ENCODE measurements at regions not wholly inside any gene's neighbourhood (a gene's known extent, or its start where the extent isn't known, plus 50 kb on each side); places are given as distances from the start of the nearest gene placed in this dataset.

DNA sequence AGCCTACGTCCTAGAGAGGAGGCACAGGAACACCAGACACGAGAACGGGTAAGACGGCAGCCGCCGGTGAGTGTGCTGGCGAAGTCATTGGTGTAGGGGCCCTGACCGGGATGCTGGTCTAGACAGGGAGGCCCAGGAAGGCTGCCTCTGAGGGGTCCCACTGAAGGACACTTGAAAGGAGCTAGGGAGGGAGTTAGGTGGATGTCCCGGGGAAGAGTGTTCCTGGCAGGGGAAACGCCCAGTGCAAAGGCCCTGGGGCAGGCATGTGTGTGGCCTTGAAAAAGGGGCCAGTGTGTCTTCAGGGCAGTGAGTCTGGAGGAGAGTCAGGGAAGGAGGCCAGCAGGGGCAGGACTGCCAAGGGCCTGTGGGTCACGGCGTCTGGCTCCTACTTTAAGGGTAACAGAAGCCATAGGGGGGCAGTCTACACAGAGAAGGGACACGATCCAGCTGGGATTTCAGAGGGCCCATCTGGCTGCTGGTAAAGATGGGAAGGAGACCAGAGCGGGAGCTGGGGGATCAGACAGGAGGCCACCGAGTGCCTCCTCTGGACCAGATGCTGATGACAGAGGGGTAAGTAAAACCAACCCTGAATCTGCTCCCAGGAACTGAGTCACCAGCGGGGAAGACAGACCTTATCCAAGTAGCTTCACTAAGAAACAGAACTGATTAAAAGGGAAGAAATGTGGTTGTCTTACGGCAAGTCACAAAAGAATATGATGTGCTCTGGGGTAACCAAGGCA, 115.9 kb downstream of the LITAF start:
- TF ChIP-seq CTCF (conservative IDR thresholded peaks at IDR 0.05; ENCODE audit: low read depth, low read length): no peak
- no peak overlapping the region for H3K4me2 ChIP-seq
- no peak overlapping the region for H2AFZ ChIP-seq (ENCODE audit: low read depth)
- no peaks in the 10 kb centered on the region for H3K79me2 ChIP-seq (ENCODE audit: insufficient read depth, low read depth)
- no peak overlapping the region for H3K4me3 ChIP-seq (IDR thresholded peaks at IDR 0.05; ENCODE audit: insufficient read depth, low read depth, low read length)
- H3K9ac ChIP-seq: no peak overlapping the region
- no peaks in the 10 kb centered on the region for H3K4me1 ChIP-seq (ENCODE audit: low read depth, poor library complexity, severe bottlenecking)
- no peaks in the 10 kb centered on the region for H3K36me3 ChIP-seq (ENCODE audit: insufficient read depth)
- no peaks in the 10 kb centered on the region for H4K20me1 ChIP-seq (ENCODE audit: insufficient read depth)
- H3K27me3 ChIP-seq (ENCODE audit: insufficient read depth, low read depth): no peaks in the 10 kb centered on the region
- no peak overlapping the region for H3K27ac ChIP-seq

GRCh38 chr16:11471548-11471947, 115.2 kb downstream of the LITAF start:
- Histone ChIP-seq H3K79me2 (ENCODE audit: insufficient read depth, low read depth) (no peaks in the 10 kb centered on the region), H2AFZ (ENCODE audit: low read depth) (no peak overlapping the region), H4K20me1 (ENCODE audit: insufficient read depth) (no peaks in the 10 kb centered on the region), H3K27me3 (ENCODE audit: insufficient read depth, low read depth) (no peaks in the 10 kb centered on the region), H3K36me3 (ENCODE audit: insufficient read depth) (no peaks in the 10 kb centered on the region), H3K4me1 (ENCODE audit: low read depth, poor library complexity, severe bottlenecking) (no peaks in the 10 kb centered on the region), H3K4me2 (no peak overlapping the region), H3K9ac (no peak overlapping the region), H3K27ac (no peak overlapping the region), H3K4me3 (IDR thresholded peaks at IDR 0.05; ENCODE audit: insufficient read depth, low read depth, low read length) (no peak overlapping the region)
- no peak for TF ChIP-seq CTCF (conservative IDR thresholded peaks at IDR 0.05; ENCODE audit: low read depth, low read length)

- Histone ChIP-seq H3K79me2 (ENCODE audit: insufficient read depth, low read depth) (no peaks in the 10 kb centered on the region), H3K4me3 (IDR thresholded peaks at IDR 0.05; ENCODE audit: insufficient read depth, low read depth, low read length) (no peak overlapping the region), H2AFZ (ENCODE audit: low read depth) (no peak overlapping the region), H3K27ac (no peak overlapping the region), H4K20me1 (ENCODE audit: insufficient read depth) (no peaks in the 10 kb centered on the region), H3K27me3 (ENCODE audit: insufficient read depth, low read depth) (no peaks in the 10 kb centered on the region), H3K4me1 (ENCODE audit: low read depth, poor library complexity, severe bottlenecking) (no peaks in the 10 kb centered on the region), H3K4me2 (no peak overlapping the region), H3K36me3 (ENCODE audit: insufficient read depth) (no peaks in the 10 kb centered on the region), H3K9ac (no peak overlapping the region)
- no peak for TF ChIP-seq CTCF (conservative IDR thresholded peaks at IDR 0.05; ENCODE audit: low read depth, low read length)
Observed at GRCh38 chr16:11472410-11472809, 114.3 kb downstream of the LITAF start.

GRCh38 chr16:11472851-11473250, 113.9 kb downstream of the LITAF start:
- Histone ChIP-seq H3K36me3 (ENCODE audit: insufficient read depth) (no peaks in the 10 kb centered on the region), H3K4me3 (IDR thresholded peaks at IDR 0.05; ENCODE audit: insufficient read depth, low read depth, low read length) (no peak overlapping the region), H4K20me1 (ENCODE audit: insufficient read depth) (no peaks in the 10 kb centered on the region), H3K9ac (no peak overlapping the region), H3K27ac (no peak overlapping the region), H3K79me2 (ENCODE audit: insufficient read depth, low read depth) (no peaks in the 10 kb centered on the region), H3K4me2 (no peak overlapping the region), H3K4me1 (ENCODE audit: low read depth, poor library complexity, severe bottlenecking) (no peaks in the 10 kb centered on the region), H2AFZ (ENCODE audit: low read depth) (no peak overlapping the region), H3K27me3 (ENCODE audit: insufficient read depth, low read depth) (no peaks in the 10 kb centered on the region)
- TF ChIP-seq CTCF (conservative IDR thresholded peaks at IDR 0.05; ENCODE audit: low read depth, low read length): no peak
